ENCODE measurements at regions not wholly inside any gene's neighbourhood (a gene's known extent, or its start where the extent isn't known, plus 50 kb on each side); places are given as distances from the start of the nearest gene placed in this dataset.

- no peak for TF ChIP-seq CTCF (IDR thresholded peaks at IDR 0.05)
- TF ChIP-seq POLR2A (IDR thresholded peaks at IDR 0.05): no peak
Observed at GRCh38 chr10:113273181-113274163, 279.4 kb upstream of the HABP2 start.
